ENCODE measurements at regions not wholly inside any gene's neighbourhood (a gene's known extent, or its start where the extent isn't known, plus 50 kb on each side); places are given as distances from the start of the nearest gene placed in this dataset.

GRCh38 chr10:24009736-24010135, 199.2 kb upstream of the KIAA1217 start:
- no peak for TF ChIP-seq ZFX (IDR thresholded peaks at IDR 0.05; ENCODE audit: borderline replicate concordance)
- no peak for TF ChIP-seq CTCF (IDR thresholded peaks at IDR 0.05)
- no peak overlapping the region for H3K27ac ChIP-seq

GRCh38 chr10:24010436-24010970, 198.4 kb upstream of the KIAA1217 start:
- TF ChIP-seq ZFX (IDR thresholded peaks at IDR 0.05; ENCODE audit: borderline replicate concordance) (no peak), CTCF (IDR thresholded peaks at IDR 0.05) (no peak)
- H3K27ac ChIP-seq, result no peak overlapping the region

GRCh38 chr10:24012249-24012803, 196.6 kb upstream of the KIAA1217 start:
- TF ChIP-seq CTCF (IDR thresholded peaks at IDR 0.05), result no peak
- no peak for TF ChIP-seq ZFX (IDR thresholded peaks at IDR 0.05; ENCODE audit: borderline replicate concordance)
- H3K27ac ChIP-seq, result no peak overlapping the region

- TF ChIP-seq ZFX (IDR thresholded peaks at IDR 0.05; ENCODE audit: borderline replicate concordance) (no peak), CTCF (IDR thresholded peaks at IDR 0.05) (no peak)
- H3K27ac ChIP-seq, result no peak overlapping the region
Observed at GRCh38 chr10:24027107-24027506, 181.8 kb upstream of the KIAA1217 start.

DNA sequence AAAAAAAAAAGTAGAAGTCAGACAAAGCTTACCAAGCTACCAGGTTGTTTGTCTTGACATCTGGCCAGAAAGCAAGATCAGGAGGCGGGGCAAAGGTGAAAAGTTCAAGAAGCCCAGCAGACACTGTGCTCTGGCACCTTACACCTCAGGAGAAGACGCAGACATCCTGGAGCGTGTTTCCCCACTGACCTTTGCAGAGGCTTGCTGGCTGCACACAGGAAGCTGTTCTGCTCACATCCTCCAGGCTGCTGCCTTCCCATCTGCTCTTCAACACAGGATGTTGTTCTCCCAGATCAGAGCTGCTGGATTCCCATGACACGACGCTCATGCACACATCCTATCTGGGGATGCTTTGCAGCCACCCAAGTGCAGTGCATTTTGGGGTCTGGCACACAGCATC, 174.4 kb upstream of the KIAA1217 start:
- no peak overlapping the region for H3K27ac ChIP-seq
- TF ChIP-seq CTCF (IDR thresholded peaks at IDR 0.05) (no peak), ZFX (IDR thresholded peaks at IDR 0.05; ENCODE audit: borderline replicate concordance) (no peak)

- H3K27ac ChIP-seq, result no peak overlapping the region
- no peak for TF ChIP-seq ZFX (IDR thresholded peaks at IDR 0.05; ENCODE audit: borderline replicate concordance)
- TF ChIP-seq CTCF (IDR thresholded peaks at IDR 0.05), result no peak
Observed at GRCh38 chr10:24035761-24036160, 173.2 kb upstream of the KIAA1217 start.

GRCh38 chr10:24039315-24039714, 169.6 kb upstream of the KIAA1217 start:
- no peak for TF ChIP-seq CTCF (IDR thresholded peaks at IDR 0.05)

More at GRCh38 chr10:24039315-24039714, 169.6 kb upstream of the KIAA1217 start:
- H3K27ac ChIP-seq, result no peak overlapping the region

Measured in 22Rv1 (cell line).